A549 (cell line): ENCODE measurements at regions not wholly inside any gene's neighbourhood (a gene's known extent, or its start where the extent isn't known, plus 50 kb on each side); places are given as distances from the start of the nearest gene placed in this dataset.

ENCODE experiments used
- CBX2 ChIP-seq: fragments of 200-600 bp; sonication (generic); IDR thresholded peaks from 2 replicates; pipeline ENCODE4 v1.6.1; 2016; ENCODE audit warnings: low read depth, mild to moderate bottlenecking, borderline replicate concordance
- CHD2 ChIP-seq: fragments of 150-350 bp; IDR thresholded peaks from 2 replicates; pipeline ENCODE4 v1.6.1; 2014; ENCODE audit warnings: low read length; ENCODE audit not compliant: partially characterized antibody
- CTCF ChIP-seq: fragments of >200 bp; sonication (Bioruptor Twin); formaldehyde crosslinking; IDR thresholded peaks from 3 replicates; pipeline ENCODE4 v1.5.1; 2016
- EP300 ChIP-seq, 2 experiments: fragments of >200 bp; sonication (Bioruptor Twin); formaldehyde crosslinking; IDR thresholded peaks; 2 replicates in 1 of 2; 3 replicates in 1 of 2; pipeline ENCODE4 v1.6.1; 2016 to 2017
- MAX ChIP-seq: IDR thresholded peaks from 2 replicates; pipeline ENCODE4 v1.6.1; 2012
- MAZ ChIP-seq: fragments of 150-350 bp; IDR thresholded peaks from 2 replicates; pipeline ENCODE4 v1.6.1; 2014; ENCODE audit warnings: antibody characterized with exemption, low read depth, low read length, borderline replicate concordance
- NFE2L2 ChIP-seq: fragments of 150-350 bp; conservative IDR thresholded peaks from 2 replicates; pipeline ENCODE4 v1.6.1; 2014; ENCODE audit warnings: low read length
- POLR2A ChIP-seq: IDR thresholded peaks from 2 replicates; pipeline ENCODE4 v1.6.1; 2012; ENCODE audit warnings: mild to moderate bottlenecking, low read length
- RCOR1 ChIP-seq: fragments of 150-350 bp; IDR thresholded peaks from 2 replicates; pipeline ENCODE4 v1.6.1; 2014; ENCODE audit warnings: antibody characterized with exemption, low read length, low read depth
- REST ChIP-seq: fragments of 200-600 bp; sonication (generic); IDR thresholded peaks from 2 replicates; pipeline ENCODE4 v1.6.1; 2016; ENCODE audit warnings: antibody characterized with exemption, mild to moderate bottlenecking, moderate library complexity
- TF ChIP-seq, protein P1 (sequence below): IDR thresholded peaks from 2 replicates; pipeline ENCODE4 v1.6.1; 2012; ENCODE audit warnings: low read depth, borderline replicate concordance

DNA sequence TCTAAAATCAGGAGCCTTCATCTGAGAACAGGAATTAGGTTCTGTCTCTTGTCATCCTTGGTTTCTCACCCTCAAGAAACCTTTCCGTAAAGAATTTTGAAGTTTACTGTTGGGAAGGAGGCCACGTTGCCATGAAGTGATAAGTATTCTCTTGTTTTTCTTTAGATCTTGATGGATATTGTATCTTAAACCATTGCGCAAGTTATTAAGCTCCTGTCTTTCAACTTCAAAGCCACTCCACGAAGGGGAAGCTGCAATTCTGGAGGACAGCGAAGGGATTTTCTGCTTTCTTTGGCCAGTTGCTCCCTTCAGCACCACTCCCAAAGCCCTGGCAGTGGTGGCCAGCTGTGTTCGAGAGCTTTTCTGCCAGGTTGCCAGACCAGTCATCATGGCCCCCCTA, 198.1 kb upstream of the EXOC2 start:
- TF ChIP-seq POLR2A, result no peak
- TF ChIP-seq CHD2, result no peak
- TF ChIP-seq CBX2, result no peak
- TF ChIP-seq CTCF, result no peak
- no peak for TF ChIP-seq RCOR1
- TF ChIP-seq, protein P1, sequence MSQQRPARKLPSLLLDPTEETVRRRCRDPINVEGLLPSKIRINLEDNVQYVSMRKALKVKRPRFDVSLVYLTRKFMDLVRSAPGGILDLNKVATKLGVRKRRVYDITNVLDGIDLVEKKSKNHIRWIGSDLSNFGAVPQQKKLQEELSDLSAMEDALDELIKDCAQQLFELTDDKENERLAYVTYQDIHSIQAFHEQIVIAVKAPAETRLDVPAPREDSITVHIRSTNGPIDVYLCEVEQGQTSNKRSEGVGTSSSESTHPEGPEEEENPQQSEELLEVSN, result no peak
- TF ChIP-seq REST, result no peak
- TF ChIP-seq NFE2L2, result no peak
- no peak for TF ChIP-seq EP300 (IDR thresholded peaks at IDR 0.05)
- no peak for TF ChIP-seq MAX
- TF ChIP-seq MAZ, result no peak
